ENCODE measurements at regions not wholly inside any gene's neighbourhood (a gene's known extent, or its start where the extent isn't known, plus 50 kb on each side); places are given as distances from the start of the nearest gene placed in this dataset.

DNA sequence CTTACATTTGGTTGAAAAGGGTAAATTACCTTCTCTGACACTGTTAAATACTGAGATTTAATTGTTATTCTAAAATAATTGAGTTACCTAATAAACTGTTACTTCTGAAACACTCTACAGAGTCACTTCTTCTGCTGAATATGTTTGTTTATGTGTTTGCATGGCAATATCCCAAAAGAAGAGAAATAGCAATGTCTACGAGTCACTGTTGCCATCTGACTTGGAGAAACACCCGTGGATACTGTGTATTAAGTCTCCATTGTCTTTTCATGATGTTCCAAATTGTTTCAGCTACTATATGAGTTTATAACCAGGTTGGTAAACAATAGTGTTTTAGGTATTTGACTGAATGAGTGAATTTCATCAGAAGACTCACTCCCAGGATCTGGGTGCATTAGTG lies 754.2 kb upstream of the ID2 start:
- H3K27ac ChIP-seq, result no peak overlapping the region
- no peaks in the 10 kb centered on the region for H3K9me3 ChIP-seq (replicated peaks)
- DNase-seq (ENCODE audit: low read depth in 1 of 2, low spot score in 2 of 2), result no peak
- H3K4me1 ChIP-seq (replicated peaks), result no peaks in the 10 kb centered on the region
- no peaks in the 10 kb centered on the region for H3K36me3 ChIP-seq
- no peak overlapping the region for H3K4me3 ChIP-seq
- H3K27me3 ChIP-seq (replicated peaks), result no peaks in the 10 kb centered on the region

DNA sequence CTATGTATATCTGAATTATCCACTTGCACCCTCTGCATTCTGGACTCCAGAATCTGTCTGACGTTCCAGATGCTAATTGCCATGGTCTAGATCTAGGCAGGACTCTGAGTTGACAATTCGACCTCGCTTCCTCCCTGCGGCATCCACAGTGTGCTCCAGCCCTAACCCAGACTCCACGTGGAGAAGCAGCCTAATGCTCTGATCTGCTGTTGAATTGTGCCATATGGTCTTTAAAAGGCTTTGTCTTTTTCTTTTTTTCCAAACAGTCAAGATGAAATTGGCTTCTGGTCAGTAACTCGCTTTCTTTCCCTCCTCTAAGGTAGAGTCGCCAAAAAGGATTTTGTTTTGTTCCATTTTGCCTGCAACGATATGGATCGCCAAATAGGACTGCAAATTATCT lies 752.6 kb upstream of the ID2 start:
- H3K9me3 ChIP-seq (replicated peaks), result no peaks in the 10 kb centered on the region
- no peaks in the 10 kb centered on the region for H3K36me3 ChIP-seq
- H3K4me1 ChIP-seq (replicated peaks), result no peaks in the 10 kb centered on the region
- no peak for DNase-seq (ENCODE audit: low read depth in 1 of 2, low spot score in 2 of 2)
- H3K27me3 ChIP-seq (replicated peaks), result no peaks in the 10 kb centered on the region
- no peak overlapping the region for H3K4me3 ChIP-seq
- no peak overlapping the region for H3K27ac ChIP-seq

DNA sequence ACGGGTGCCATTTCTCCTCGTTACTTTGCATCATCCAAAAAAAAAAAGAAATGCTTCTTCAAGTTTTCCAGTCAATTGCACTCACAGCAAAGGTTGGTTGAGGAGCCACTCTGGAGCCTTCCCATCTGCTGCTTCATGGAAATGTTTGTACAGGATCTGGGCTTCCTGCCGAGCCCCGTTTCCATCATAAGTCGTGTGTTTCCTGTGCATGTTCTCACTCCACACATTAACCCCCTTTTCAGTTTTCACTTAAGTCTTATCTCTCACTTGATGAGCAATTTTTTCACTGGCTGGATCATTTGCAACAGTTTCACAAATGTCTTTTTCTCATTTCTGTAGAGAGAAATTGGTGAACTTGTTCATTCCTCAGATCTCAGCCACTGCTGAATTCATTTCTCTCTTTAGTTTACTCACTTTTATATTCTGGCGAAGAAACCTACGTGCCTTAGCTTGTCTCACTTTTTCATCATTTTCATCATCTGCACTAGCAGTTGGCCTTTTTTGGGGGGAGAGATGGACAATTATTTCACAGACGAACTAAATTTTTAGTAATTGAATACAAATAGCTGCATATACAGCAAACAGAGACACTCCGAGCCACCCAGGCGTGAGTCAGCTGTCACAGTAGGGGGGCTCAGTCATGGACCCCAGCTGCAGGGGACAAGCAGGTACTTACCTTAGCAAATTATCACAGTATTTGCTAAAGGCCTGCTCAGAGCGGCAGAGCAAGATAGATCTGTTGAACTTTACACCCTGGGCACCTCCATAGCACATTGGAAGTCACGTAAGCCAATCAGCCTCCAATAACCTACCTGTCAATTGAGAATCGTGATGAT lies 750.8 kb upstream of the ID2 start:
- H3K4me3 ChIP-seq, result no peak overlapping the region
- DNase-seq (ENCODE audit: low read depth in 1 of 2, low spot score in 2 of 2), result no peak
- no peaks in the 10 kb centered on the region for H3K4me1 ChIP-seq (replicated peaks)
- no peaks in the 10 kb centered on the region for H3K9me3 ChIP-seq (replicated peaks)
- H3K27me3 ChIP-seq (replicated peaks), result no peaks in the 10 kb centered on the region
- H3K27ac ChIP-seq, result no peak overlapping the region
- no peaks in the 10 kb centered on the region for H3K36me3 ChIP-seq

DNA sequence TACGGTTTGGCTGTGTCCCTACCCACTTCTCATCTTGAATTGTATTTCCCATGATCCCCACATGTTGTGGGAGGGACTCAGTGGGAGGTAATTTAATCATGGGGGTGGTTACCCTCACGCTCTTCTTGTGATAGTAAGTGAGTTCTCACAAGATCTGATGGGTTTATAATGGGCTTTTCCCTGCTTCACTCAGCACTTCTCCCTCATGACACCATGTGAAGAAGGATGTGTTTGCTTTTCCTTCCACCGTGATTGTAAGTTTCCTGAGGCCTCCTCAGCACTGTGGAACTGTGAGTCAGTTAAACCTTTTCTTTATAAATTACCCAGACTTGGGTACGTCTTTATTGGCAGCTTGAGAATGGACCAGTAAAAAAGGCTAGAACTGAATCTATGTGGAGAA lies 750.0 kb upstream of the ID2 start:
- H3K4me3 ChIP-seq, result no peak overlapping the region
- no peak for DNase-seq (ENCODE audit: low read depth in 1 of 2, low spot score in 2 of 2)
- no peaks in the 10 kb centered on the region for H3K9me3 ChIP-seq (replicated peaks)
- no peaks in the 10 kb centered on the region for H3K36me3 ChIP-seq
- no peak overlapping the region for H3K27ac ChIP-seq
- H3K27me3 ChIP-seq (replicated peaks), result no peaks in the 10 kb centered on the region
- H3K4me1 ChIP-seq (replicated peaks), result no peaks in the 10 kb centered on the region

DNA sequence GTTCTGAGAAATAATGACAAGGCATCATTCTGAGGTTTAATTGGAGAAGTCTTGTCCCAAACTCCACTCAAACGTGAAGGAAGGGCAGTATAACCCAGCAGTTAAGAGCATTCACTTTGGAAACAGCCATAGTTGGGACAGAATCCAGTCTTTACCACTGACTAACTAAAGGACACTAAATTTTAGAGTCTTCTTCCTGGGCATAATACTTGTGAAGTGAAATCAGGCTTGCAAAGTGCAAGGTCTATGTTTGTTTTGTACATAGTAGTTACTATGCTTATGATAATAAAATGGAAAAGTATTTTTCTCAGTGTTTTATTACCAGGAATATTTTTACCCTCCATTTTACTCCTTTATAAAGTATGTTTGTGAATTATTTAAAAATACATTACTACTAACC lies 748.2 kb upstream of the ID2 start:
- Histone ChIP-seq H3K4me1 (replicated peaks) (no peaks in the 10 kb centered on the region), H3K36me3 (no peaks in the 10 kb centered on the region), H3K4me3 (no peak overlapping the region), H3K27ac (no peak overlapping the region), H3K27me3 (replicated peaks) (no peaks in the 10 kb centered on the region), H3K9me3 (replicated peaks) (no peaks in the 10 kb centered on the region)
- DNase-seq (ENCODE audit: low read depth in 1 of 2, low spot score in 2 of 2), result no peak

DNA sequence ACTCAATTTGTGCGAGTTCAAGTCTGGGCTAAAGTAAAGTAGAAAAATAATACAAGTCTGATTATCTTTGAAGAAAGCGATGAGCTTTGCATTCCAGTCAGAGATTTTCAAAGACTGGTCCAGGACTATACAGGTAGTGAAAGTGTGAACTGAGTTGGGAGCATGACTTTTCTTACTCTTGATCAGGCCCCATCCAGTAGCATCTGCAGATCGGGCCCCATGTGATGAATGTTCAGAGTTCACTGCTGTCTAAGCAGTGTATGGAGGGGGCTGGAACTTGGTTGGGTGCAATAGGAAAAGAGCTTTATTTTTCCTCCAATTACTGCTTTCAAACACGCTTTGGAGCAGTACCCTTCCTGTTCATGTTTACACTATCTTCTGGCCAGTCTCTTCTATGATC lies 747.4 kb upstream of the ID2 start:
- H3K27ac ChIP-seq, result no peak overlapping the region
- H3K4me3 ChIP-seq, result no peak overlapping the region

DNA sequence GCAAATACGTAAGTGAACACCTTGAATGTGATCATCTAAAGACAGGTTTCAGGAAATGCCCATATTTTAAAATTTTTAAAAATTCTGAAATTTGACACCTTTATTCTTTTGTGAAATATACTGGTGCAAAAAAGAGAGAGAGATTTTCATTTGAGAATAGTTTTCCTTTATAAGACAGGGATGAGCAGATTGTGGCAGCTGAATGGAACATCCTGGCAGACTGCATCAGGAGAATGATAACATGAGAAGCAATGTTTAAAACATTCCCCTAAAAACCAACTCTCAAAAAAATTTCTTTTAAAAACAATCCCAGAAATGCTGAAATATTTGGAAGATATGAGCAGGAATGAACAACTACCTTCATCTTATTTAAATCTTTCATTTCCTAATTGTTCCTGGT lies 744.8 kb upstream of the ID2 start:
- H3K4me3 ChIP-seq, result no peak overlapping the region

More for the DNA sequence above, 747.4 kb upstream of the ID2 start:
- H3K4me1 ChIP-seq (replicated peaks), result peaks cover 1% of the 10 kb centered on the region; the same call in 1 of the 2 replicates
- H3K27me3 ChIP-seq (replicated peaks), result no peaks in the 10 kb centered on the region
- DNase-seq (ENCODE audit: low read depth in 1 of 2, low spot score in 2 of 2), result no peak
- no peaks in the 10 kb centered on the region for H3K9me3 ChIP-seq (replicated peaks)
- H3K36me3 ChIP-seq, result no peaks in the 10 kb centered on the region

DNA sequence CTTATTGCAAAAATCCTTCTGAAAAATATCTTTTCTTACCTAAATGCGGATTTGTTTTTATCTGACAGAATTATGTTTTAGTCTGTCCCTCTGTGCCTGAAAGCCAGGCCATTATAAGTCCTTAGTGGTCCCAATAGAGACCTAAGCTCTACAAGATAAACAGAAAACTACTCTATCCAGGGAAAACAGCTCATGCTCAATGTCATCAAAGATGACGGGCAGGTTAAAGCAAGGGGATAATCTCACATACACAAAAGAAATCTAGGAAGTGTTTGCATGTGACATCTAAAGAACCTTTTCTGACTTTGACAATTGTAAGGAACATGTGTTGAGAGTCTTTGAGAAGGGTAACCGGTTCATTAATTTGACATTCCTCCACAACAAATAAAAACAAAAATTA lies 741.1 kb upstream of the ID2 start:
- no peak for DNase-seq (ENCODE audit: low read depth in 1 of 2, low spot score in 2 of 2)
- H3K27me3 ChIP-seq (replicated peaks), result no peaks in the 10 kb centered on the region
- H3K36me3 ChIP-seq, result no peaks in the 10 kb centered on the region
- no peaks in the 10 kb centered on the region for H3K9me3 ChIP-seq (replicated peaks)
- H3K4me1 ChIP-seq (replicated peaks), result peaks cover 4% of the 10 kb centered on the region; the same call in 1 of the 2 replicates
- no peak overlapping the region for H3K4me3 ChIP-seq
- H3K27ac ChIP-seq, result no peak overlapping the region

More for the DNA sequence above, 744.8 kb upstream of the ID2 start:
- Histone ChIP-seq H3K9me3 (replicated peaks) (no peaks in the 10 kb centered on the region), H3K27ac (no peak overlapping the region), H3K36me3 (no peaks in the 10 kb centered on the region), H3K27me3 (replicated peaks) (no peaks in the 10 kb centered on the region), H3K4me1 (replicated peaks) (peaks cover 4% of the 10 kb centered on the region; the same call in 1 of the 2 replicates)
- DNase-seq (ENCODE audit: low read depth in 1 of 2, low spot score in 2 of 2), result no peak

DNA sequence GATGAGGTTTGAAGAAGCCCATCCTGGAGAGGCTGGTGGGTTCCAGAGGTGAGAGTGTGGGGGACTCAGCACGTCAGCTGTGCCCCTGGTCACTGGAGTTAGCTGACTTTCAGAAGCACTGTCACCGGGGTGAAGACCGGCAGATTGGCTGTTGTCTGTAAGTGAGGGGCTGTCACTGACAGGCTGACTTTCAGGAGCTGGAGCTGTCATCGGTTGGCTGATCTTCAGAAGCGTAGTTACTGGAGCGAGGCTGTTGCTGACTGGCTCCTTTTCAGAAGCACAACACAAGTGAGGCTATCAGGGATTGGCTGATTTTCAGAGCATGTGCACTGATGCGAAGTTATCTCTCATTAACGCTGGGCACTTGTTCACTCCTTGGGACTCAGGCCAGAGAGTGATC lies 738.4 kb upstream of the ID2 start:
- Histone ChIP-seq H3K4me3 (no peak overlapping the region), H3K4me1 (replicated peaks) (peaks cover 4% of the 10 kb centered on the region; the same call in 1 of the 2 replicates), H3K9me3 (replicated peaks) (no peaks in the 10 kb centered on the region), H3K36me3 (no peaks in the 10 kb centered on the region), H3K27me3 (replicated peaks) (no peaks in the 10 kb centered on the region), H3K27ac (no peak overlapping the region)
- no peak for DNase-seq (ENCODE audit: low read depth in 1 of 2, low spot score in 2 of 2)

DNA sequence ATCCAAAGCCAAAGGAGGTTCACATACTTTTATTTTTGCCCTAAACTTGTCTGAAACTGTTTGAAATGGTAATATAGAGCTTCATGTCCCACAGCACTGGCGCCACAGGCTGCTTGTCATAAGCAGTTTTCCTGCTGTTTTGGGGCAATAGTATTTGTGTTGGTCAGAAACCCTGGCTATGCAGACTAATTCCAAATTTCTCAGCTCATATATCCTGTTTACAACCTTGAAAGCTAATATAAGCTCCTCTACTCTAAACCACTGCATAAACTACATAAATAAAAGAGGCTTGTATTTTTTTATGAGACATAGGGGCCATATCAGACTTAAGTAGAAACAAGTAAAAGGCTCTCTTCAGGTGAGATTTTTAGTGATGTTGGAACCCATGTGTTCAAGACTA lies 736.8 kb upstream of the ID2 start:
- H3K36me3 ChIP-seq, result no peaks in the 10 kb centered on the region
- no peak overlapping the region for H3K4me3 ChIP-seq
- H3K27ac ChIP-seq, result no peak overlapping the region
- H3K9me3 ChIP-seq (replicated peaks), result no peaks in the 10 kb centered on the region
- no peaks in the 10 kb centered on the region for H3K4me1 ChIP-seq (replicated peaks)
- H3K27me3 ChIP-seq (replicated peaks), result no peaks in the 10 kb centered on the region
- DNase-seq (ENCODE audit: low read depth in 1 of 2, low spot score in 2 of 2), result no peak

DNA sequence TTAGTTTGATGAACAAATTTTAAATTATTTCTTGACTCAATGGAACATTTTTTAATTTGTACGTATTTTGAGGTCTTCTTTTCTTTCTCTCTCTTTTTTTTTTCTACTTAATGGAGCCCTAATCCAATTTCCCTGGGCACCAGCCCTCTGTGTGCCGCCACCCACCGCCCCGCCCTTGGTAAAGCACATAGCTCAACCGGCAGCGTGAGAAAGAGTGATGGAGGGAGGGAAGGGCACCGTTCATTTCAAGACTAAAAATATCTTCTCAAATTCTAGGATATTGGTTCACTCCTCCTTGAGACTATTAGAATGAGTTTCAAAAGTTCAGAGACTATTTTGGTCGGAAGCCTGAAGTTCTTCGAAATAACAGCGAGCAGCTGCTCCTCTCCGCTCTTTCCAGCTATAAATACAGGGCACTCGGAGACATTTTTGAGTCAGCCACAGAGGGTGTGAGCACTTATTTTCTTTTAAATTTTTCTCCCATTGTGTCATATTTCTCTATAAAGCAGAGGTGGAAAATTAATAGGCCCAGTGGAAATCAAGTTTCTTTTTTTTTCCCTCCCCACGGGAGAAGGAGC lies 731.7 kb upstream of the ID2 start:
- Histone ChIP-seq H3K9me3 (replicated peaks) (no peaks in the 10 kb centered on the region), H3K27me3 (replicated peaks) (no peaks in the 10 kb centered on the region), H3K36me3 (no peaks in the 10 kb centered on the region), H3K4me3 (no peak overlapping the region), H3K4me1 (replicated peaks) (peaks cover 9% of the 10 kb centered on the region; the same call in 1 of the 2 replicates), H3K27ac (no peak overlapping the region)
- no peak for DNase-seq (ENCODE audit: low read depth in 1 of 2, low spot score in 2 of 2)

DNA sequence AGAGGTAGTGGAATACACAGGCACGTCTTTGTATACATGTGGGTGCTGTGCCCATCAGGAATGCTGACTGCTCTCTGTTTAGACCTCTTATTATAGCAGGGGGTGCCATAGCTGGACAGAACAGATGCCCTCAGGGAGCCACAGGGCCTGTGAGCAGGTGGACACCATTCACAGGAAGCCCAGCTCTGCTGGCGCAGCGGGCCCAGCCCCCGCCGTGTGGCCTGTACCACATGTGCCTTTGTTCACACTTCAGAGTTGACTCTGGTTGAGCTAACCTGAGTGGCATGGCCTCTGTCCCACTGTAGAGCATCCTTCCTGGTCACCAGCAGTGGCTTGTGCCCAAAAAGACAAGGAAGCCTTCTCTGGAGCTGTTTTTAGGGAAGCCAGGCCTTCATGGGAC lies 730.9 kb upstream of the ID2 start:
- H3K4me1 ChIP-seq (replicated peaks), result peaks cover 9% of the 10 kb centered on the region; the same call in 1 of the 2 replicates
- H3K36me3 ChIP-seq, result no peaks in the 10 kb centered on the region
- H3K27me3 ChIP-seq (replicated peaks), result no peaks in the 10 kb centered on the region
- no peaks in the 10 kb centered on the region for H3K9me3 ChIP-seq (replicated peaks)
- no peak overlapping the region for H3K27ac ChIP-seq
- H3K4me3 ChIP-seq, result no peak overlapping the region
- no peak for DNase-seq (ENCODE audit: low read depth in 1 of 2, low spot score in 2 of 2)

DNA sequence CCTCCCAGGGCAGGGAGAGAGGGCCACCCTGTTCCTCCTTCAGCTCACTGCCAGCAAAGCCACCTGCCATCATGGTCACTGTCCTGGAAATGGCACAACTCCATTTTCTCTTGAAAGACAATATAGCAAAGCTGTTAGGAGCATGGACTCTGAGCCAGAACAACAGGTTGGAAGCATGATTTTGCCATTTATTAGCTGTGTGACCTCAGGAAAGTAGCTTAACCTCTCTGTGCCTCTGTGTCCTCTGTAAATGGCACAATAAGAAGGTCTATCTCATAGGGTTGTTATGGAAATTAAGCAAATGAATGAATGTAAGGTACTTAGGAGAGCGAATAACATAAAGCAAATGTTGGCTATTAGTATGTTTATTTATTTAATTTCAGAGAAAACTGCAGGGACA lies 730.4 kb upstream of the ID2 start:
- H3K4me1 ChIP-seq (replicated peaks), result peaks cover 9% of the 10 kb centered on the region; the same call in 1 of the 2 replicates
- no peak overlapping the region for H3K4me3 ChIP-seq
- no peaks in the 10 kb centered on the region for H3K36me3 ChIP-seq
- no peaks in the 10 kb centered on the region for H3K27me3 ChIP-seq (replicated peaks)
- no peaks in the 10 kb centered on the region for H3K9me3 ChIP-seq (replicated peaks)
- DNase-seq (ENCODE audit: low read depth in 1 of 2, low spot score in 2 of 2), result no peak
- H3K27ac ChIP-seq, result no peak overlapping the region

DNA sequence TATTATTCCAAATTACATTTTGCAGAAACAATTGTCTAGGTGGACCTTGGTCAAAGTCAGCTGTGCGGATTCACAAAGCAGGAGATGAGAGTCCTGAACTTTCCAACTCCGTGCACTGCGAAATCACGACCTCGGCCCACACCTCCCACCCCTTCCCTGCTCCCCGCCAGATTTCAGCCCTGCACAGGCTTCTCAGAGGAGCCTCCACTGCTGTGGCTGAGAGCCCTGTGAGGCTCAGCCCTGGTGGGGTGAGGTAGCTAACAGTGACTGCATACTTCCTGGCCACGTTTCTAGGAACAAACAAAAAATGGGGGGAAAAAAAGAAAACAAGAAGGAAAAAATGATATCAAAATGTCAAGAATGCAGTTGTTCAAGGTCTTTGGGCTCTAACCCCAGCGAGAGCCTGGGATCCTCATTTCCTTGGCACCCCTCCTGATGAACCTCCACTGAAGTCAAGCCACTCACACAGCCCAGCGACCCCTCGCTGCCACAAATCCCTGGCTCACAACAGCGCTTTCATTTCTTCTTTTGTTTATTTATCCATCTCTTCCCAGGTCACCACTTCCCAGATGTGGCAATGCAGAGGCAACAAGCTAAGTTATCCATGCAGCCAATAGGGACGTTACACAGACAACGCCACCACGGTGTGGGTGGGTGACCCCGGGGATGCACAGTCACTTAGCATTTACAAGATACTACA lies 729.7 kb upstream of the ID2 start:
- no peaks in the 10 kb centered on the region for H3K36me3 ChIP-seq
- no peaks in the 10 kb centered on the region for H3K9me3 ChIP-seq (replicated peaks)
- no peak overlapping the region for H3K27ac ChIP-seq
- H3K27me3 ChIP-seq (replicated peaks), result no peaks in the 10 kb centered on the region
- peak in 1 of 2 experiments; percentile 25 for DNase-seq (ENCODE audit: low read depth in 1 of 2, low spot score in 2 of 2)
- H3K4me3 ChIP-seq, result no peak overlapping the region
- peaks cover 9% of the 10 kb centered on the region; the same call in 1 of the 2 replicates for H3K4me1 ChIP-seq (replicated peaks)

All from SJSA1 (cell line).